ENCODE measurements at regions not wholly inside any gene's neighbourhood (a gene's known extent, or its start where the extent isn't known, plus 50 kb on each side); places are given as distances from the start of the nearest gene placed in this dataset.
A peak's percentile ranks its signal among the peaks of the same experiment; 100 is the strongest.

DNA sequence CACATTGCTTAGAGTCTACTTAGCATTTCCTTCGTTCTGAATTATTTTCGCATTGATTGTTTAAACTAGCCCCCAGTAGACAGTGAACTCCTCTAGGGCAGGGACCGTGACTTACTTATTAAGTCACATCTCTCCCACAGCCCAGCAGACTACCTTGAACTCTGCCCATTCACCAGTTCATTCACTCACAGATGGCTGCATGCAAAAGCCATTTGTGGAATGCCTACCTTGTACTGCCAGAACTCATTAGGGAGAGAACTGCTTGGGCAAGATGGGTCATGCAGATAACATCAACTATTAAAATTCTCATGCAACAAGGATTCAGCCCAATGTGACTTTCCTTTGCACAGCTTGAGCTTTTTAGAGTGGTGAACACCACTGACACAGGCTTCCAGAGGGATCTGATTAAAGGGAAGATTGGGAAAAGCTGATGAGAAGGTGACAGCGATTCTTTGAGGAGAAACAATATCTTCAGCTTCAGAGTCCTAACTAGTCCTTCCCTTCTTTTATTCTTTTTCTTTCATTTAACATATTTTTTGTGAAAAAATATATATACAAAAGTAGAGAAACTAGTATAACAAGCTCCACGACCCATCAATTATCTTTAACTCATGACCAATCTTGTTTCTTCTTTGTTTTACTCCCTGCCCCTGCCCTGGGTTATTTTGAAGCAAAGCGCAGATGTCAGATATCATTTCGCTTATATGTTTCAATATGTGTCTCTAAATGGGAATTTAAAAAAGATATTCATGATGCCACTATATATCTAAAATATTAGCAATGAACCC is 273.9 kb downstream of the CDC5L start:
- in situ Hi-C loops (cut with HindIII; ENCODE audit: low pct_unique_long_range_greater_than_20kb, low sequenced_read_pairs) (no loop called here), intact Hi-C loops (cut with micrococcal nuclease; ENCODE audit: unreplicated experiment) (no loop called here)
- ATAC-seq, result peak; percentile 59; the same call in 1 of the 2 replicates
- DNase-seq (ENCODE audit: low read depth, low spot score), result no peak
- no peaks in the 10 kb centered on the region for H3K9me3 ChIP-seq (ENCODE audit: control insufficient read depth, insufficient read depth, low read depth, low read length)
- H3K27me3 ChIP-seq (ENCODE audit: control insufficient read depth, insufficient read depth, low read length), result no peaks in the 10 kb centered on the region
- ChIA-PET CTCF (no interaction called here), POLR2A (no interaction called here)
- no peak overlapping the region for H3K4me3 ChIP-seq (ENCODE audit: low read depth in 2 of 2, low read length in 2 of 2)
- H3K27ac ChIP-seq (ENCODE audit: low read length), result no peak overlapping the region; the same call in 1 of the 2 replicates
- no TSS peak for BruUV-seq (replicated peaks)
- H3K4me1 ChIP-seq (ENCODE audit: control insufficient read depth, insufficient read depth, low read length), result 0 out of 2 replicates have a peak, but pooled peaks cover 5% of the 10 kb centered on the region
- H3K36me3 ChIP-seq (ENCODE audit: control insufficient read depth, insufficient read depth, low read length), result no peaks in the 10 kb centered on the region
- TF ChIP-seq, protein P1, sequence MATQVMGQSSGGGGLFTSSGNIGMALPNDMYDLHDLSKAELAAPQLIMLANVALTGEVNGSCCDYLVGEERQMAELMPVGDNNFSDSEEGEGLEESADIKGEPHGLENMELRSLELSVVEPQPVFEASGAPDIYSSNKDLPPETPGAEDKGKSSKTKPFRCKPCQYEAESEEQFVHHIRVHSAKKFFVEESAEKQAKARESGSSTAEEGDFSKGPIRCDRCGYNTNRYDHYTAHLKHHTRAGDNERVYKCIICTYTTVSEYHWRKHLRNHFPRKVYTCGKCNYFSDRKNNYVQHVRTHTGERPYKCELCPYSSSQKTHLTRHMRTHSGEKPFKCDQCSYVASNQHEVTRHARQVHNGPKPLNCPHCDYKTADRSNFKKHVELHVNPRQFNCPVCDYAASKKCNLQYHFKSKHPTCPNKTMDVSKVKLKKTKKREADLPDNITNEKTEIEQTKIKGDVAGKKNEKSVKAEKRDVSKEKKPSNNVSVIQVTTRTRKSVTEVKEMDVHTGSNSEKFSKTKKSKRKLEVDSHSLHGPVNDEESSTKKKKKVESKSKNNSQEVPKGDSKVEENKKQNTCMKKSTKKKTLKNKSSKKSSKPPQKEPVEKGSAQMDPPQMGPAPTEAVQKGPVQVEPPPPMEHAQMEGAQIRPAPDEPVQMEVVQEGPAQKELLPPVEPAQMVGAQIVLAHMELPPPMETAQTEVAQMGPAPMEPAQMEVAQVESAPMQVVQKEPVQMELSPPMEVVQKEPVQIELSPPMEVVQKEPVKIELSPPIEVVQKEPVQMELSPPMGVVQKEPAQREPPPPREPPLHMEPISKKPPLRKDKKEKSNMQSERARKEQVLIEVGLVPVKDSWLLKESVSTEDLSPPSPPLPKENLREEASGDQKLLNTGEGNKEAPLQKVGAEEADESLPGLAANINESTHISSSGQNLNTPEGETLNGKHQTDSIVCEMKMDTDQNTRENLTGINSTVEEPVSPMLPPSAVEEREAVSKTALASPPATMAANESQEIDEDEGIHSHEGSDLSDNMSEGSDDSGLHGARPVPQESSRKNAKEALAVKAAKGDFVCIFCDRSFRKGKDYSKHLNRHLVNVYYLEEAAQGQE (IDR thresholded peaks at IDR 0.05; ENCODE audit: insufficient read depth in 1 of 2, low read depth in 2 of 2, low read length in 1 of 2), result no peak
- TF ChIP-seq POLR2AphosphoS5 (IDR thresholded peaks at IDR 0.05; ENCODE audit: low read depth, low read length) (no peak), TCF7L2 (IDR thresholded peaks at IDR 0.05; ENCODE audit: low read depth, low read length) (no peak), SIN3A (IDR thresholded peaks at IDR 0.05; ENCODE audit: borderline replicate concordance, insufficient read depth, low read depth, low read length) (no peak)
- TF ChIP-seq, protein P2, sequence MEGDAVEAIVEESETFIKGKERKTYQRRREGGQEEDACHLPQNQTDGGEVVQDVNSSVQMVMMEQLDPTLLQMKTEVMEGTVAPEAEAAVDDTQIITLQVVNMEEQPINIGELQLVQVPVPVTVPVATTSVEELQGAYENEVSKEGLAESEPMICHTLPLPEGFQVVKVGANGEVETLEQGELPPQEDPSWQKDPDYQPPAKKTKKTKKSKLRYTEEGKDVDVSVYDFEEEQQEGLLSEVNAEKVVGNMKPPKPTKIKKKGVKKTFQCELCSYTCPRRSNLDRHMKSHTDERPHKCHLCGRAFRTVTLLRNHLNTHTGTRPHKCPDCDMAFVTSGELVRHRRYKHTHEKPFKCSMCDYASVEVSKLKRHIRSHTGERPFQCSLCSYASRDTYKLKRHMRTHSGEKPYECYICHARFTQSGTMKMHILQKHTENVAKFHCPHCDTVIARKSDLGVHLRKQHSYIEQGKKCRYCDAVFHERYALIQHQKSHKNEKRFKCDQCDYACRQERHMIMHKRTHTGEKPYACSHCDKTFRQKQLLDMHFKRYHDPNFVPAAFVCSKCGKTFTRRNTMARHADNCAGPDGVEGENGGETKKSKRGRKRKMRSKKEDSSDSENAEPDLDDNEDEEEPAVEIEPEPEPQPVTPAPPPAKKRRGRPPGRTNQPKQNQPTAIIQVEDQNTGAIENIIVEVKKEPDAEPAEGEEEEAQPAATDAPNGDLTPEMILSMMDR (IDR thresholded peaks at IDR 0.05), result no peak

DNA sequence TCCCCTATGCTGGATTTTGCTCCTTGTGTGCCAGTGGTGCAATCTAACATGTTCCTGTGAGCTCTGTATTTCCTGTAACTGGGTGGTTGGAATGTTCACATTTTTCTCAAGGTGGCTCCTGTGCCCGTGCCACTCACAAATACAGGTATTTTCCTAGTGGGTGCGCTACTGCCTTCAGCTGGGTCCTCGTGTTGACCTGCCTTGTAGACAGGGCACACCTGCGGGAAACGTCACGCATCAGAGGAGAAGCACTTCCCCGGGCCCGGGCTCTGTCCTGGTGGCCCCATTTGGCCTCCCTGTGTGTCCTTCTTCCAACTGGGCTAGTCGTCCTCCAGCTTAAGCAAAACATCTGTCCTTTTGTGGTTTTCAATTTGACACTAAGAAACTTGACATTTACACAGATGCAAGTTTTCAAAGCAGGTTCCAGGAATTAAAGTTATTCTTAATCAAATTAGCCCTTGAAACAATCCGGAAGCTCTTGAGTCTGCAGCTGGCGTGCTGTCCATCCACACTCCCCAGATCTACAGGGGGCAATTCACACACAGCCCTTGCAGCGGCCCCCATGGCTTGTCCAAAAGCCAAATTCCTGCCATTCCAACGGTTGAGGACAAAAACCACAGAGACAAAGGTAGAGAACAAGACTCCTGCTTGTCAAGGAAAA is 275.1 kb downstream of the CDC5L start:
- no peak overlapping the region for H3K4me3 ChIP-seq (ENCODE audit: low read depth in 2 of 2, low read length in 2 of 2)
- H3K27ac ChIP-seq (ENCODE audit: low read length), result peak overlapping the region; percentile 23; the same call in 1 of the 2 replicates
- 0 out of 2 replicates have a peak, but pooled peaks cover 5% of the 10 kb centered on the region for H3K4me1 ChIP-seq (ENCODE audit: control insufficient read depth, insufficient read depth, low read length)
- H3K27me3 ChIP-seq (ENCODE audit: control insufficient read depth, insufficient read depth, low read length), result no peaks in the 10 kb centered on the region
- H3K36me3 ChIP-seq (ENCODE audit: control insufficient read depth, insufficient read depth, low read length), result no peaks in the 10 kb centered on the region
- intact Hi-C loops (cut with micrococcal nuclease; ENCODE audit: unreplicated experiment) (no loop called here), in situ Hi-C loops (cut with HindIII; ENCODE audit: low pct_unique_long_range_greater_than_20kb, low sequenced_read_pairs) (no loop called here)
- BruUV-seq (replicated peaks), result no TSS peak
- TF ChIP-seq, protein P2 (IDR thresholded peaks at IDR 0.05), result no peak
- DNase-seq (ENCODE audit: low read depth, low spot score) (no peak), ATAC-seq (no peak; the same call in 1 of the 2 replicates)
- H3K9me3 ChIP-seq (ENCODE audit: control insufficient read depth, insufficient read depth, low read depth, low read length), result no peaks in the 10 kb centered on the region
- ChIA-PET CTCF (no interaction called here), POLR2A (interaction anchor here (0.6 kb wide), 1 partner anchor 20 kb away, joined by 3 read pairs; no protein-coding TSS in a partner anchor)
